ENCODE measurements at regions not wholly inside any gene's neighbourhood (a gene's known extent, or its start where the extent isn't known, plus 50 kb on each side); places are given as distances from the start of the nearest gene placed in this dataset.

GRCh38 chr6:138640028-138640427, 133.5 kb upstream of the CCDC28A start:
- H3K9me3 ChIP-seq (ENCODE audit: control insufficient read depth, insufficient read depth, low read length): no peaks in the 10 kb centered on the region
- no peak for TF ChIP-seq CTCF (IDR thresholded peaks at IDR 0.05)
- no peak for ATAC-seq
- no peaks in the 10 kb centered on the region for H3K4me1 Mint-ChIP-seq
- H3K27me3 Mint-ChIP-seq (ENCODE audit: low read depth in 2 of 2): peaks cover 3 to 22% of the 10 kb centered on the region in 2 donors
- intact Hi-C loops (cut with micrococcal nuclease): no loop called here
- H3K36me3 Mint-ChIP-seq: no peaks in the 10 kb centered on the region
- H3K4me1 ChIP-seq (ENCODE audit: control insufficient read depth, insufficient read depth, low read length): no peaks in the 10 kb centered on the region
- no peak overlapping the region for H3K4me3 Mint-ChIP-seq
- no peak overlapping the region for H3K4me3 ChIP-seq (ENCODE audit: low read length)
- no CpG with 5 or more reads among the region's 2 CpGs for whole genome bisulfite sequencing (ENCODE audit: insufficient coverage)
- no peaks in the 10 kb centered on the region for H3K9me3 Mint-ChIP-seq
- no peaks in the 10 kb centered on the region for H3K27me3 ChIP-seq (ENCODE audit: control insufficient read depth, insufficient read depth, low read length)
- DNase-seq: no peak
- no peak overlapping the region for H3K27ac Mint-ChIP-seq
- H3K36me3 ChIP-seq (ENCODE audit: control insufficient read depth, insufficient read depth, low read length): no peaks in the 10 kb centered on the region
- no peak overlapping the region for H3K27ac ChIP-seq (ENCODE audit: low read length)

GRCh38 chr6:138643210-138643609, 130.4 kb upstream of the CCDC28A start:
- H3K9me3 ChIP-seq (ENCODE audit: control insufficient read depth, insufficient read depth, low read length): no peaks in the 10 kb centered on the region
- Mint-ChIP-seq H3K36me3 (no peaks in the 10 kb centered on the region), H3K27ac (no peak overlapping the region), H3K4me3 (no peak overlapping the region), H3K4me1 (no peaks in the 10 kb centered on the region), H3K9me3 (no peaks in the 10 kb centered on the region), H3K27me3 (ENCODE audit: low read depth in 2 of 2) (no peaks in the 10 kb centered on the region)
- no peak for TF ChIP-seq CTCF (IDR thresholded peaks at IDR 0.05)
- WGBS (ENCODE audit: insufficient coverage): 100% methylated on average over 1 of the region's 2 CpGs
- no peak for ATAC-seq
- no peak overlapping the region for H3K27ac ChIP-seq (ENCODE audit: low read length)
- DNase-seq: no peak
- no peak overlapping the region for H3K4me3 ChIP-seq (ENCODE audit: low read length)
- intact Hi-C loops (cut with micrococcal nuclease): no loop called here
- H3K36me3 ChIP-seq (ENCODE audit: control insufficient read depth, insufficient read depth, low read length): no peaks in the 10 kb centered on the region
- no peaks in the 10 kb centered on the region for H3K4me1 ChIP-seq (ENCODE audit: control insufficient read depth, insufficient read depth, low read length)
- H3K27me3 ChIP-seq (ENCODE audit: control insufficient read depth, insufficient read depth, low read length): no peaks in the 10 kb centered on the region

- Mint-ChIP-seq H3K36me3 (no peaks in the 10 kb centered on the region), H3K27me3 (ENCODE audit: low read depth in 2 of 2) (no peaks in the 10 kb centered on the region), H3K9me3 (no peaks in the 10 kb centered on the region), H3K4me3 (no peak overlapping the region), H3K4me1 (no peaks in the 10 kb centered on the region), H3K27ac (no peak overlapping the region)
- no peaks in the 10 kb centered on the region for H3K36me3 ChIP-seq (ENCODE audit: control insufficient read depth, insufficient read depth, low read length)
- no peak overlapping the region for H3K27ac ChIP-seq (ENCODE audit: low read length)
- H3K4me3 ChIP-seq (ENCODE audit: low read length): no peak overlapping the region
- TF ChIP-seq CTCF (IDR thresholded peaks at IDR 0.05): no peak
- H3K4me1 ChIP-seq (ENCODE audit: control insufficient read depth, insufficient read depth, low read length): no peaks in the 10 kb centered on the region
- DNase-seq: no peak
- intact Hi-C loops (cut with micrococcal nuclease): no loop called here
- no peaks in the 10 kb centered on the region for H3K9me3 ChIP-seq (ENCODE audit: control insufficient read depth, insufficient read depth, low read length)
- H3K27me3 ChIP-seq (ENCODE audit: control insufficient read depth, insufficient read depth, low read length): no peaks in the 10 kb centered on the region
- no CpG with 5 or more reads among the region's 3 CpGs for WGBS (ENCODE audit: insufficient coverage)
- ATAC-seq: no peak
Observed at GRCh38 chr6:138645976-138646640, 127.5 kb upstream of the CCDC28A start.

- Mint-ChIP-seq H3K27ac (no peak overlapping the region), H3K27me3 (ENCODE audit: low read depth in 2 of 2) (no peaks in the 10 kb centered on the region), H3K4me1 (no peaks in the 10 kb centered on the region), H3K36me3 (no peaks in the 10 kb centered on the region), H3K9me3 (no peaks in the 10 kb centered on the region), H3K4me3 (no peak overlapping the region)
- Histone ChIP-seq H3K27me3 (ENCODE audit: control insufficient read depth, insufficient read depth, low read length) (no peaks in the 10 kb centered on the region), H3K4me1 (ENCODE audit: control insufficient read depth, insufficient read depth, low read length) (no peaks in the 10 kb centered on the region), H3K36me3 (ENCODE audit: control insufficient read depth, insufficient read depth, low read length) (no peaks in the 10 kb centered on the region), H3K4me3 (ENCODE audit: low read length) (no peak overlapping the region), H3K9me3 (ENCODE audit: control insufficient read depth, insufficient read depth, low read length) (no peaks in the 10 kb centered on the region), H3K27ac (ENCODE audit: low read length) (no peak overlapping the region)
- TF ChIP-seq CTCF (IDR thresholded peaks at IDR 0.05): no peak
- DNase-seq: no peak
- ATAC-seq: no peak
- intact Hi-C loops (cut with micrococcal nuclease): no loop called here
- WGBS (ENCODE audit: insufficient coverage): 94% methylated on average over 6 of the region's 6 CpGs
Observed at GRCh38 chr6:138647006-138647405, 126.6 kb upstream of the CCDC28A start.

All from natural killer cell (primary cell).